ENCODE measurements at regions not wholly inside any gene's neighbourhood (a gene's known extent, or its start where the extent isn't known, plus 50 kb on each side); places are given as distances from the start of the nearest gene placed in this dataset.
"Not testable (repeated sequence)": the region's sequence is repeated elsewhere in the genome, so short reads cannot be mapped to it uniquely, and the experiment has no call there.

DNA sequence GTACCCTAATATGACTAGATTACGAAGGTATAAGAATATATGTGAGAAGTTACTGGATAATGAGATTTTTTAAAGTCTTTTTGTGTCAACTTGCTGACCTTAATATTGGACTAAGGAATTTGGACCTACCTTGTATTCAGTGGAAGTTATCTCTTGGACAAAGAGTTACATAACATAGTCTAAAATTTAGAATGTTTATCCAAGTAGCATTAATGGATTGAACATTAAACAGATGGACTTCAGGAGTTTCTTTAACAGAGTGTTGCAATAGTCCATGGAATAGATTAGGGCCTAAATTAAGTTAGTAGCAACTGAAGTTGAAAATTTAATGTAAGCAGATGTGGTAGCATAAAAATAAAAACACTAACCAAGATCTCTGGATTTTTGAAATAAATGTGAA lies 266.4 kb downstream of the PYDC2 start:
- no peak for DNase-seq (ENCODE audit: low spot score in 2 of 2)
- intact Hi-C loops (cut with DNase I; ENCODE audit: low total_unique reads) = no loop called here
- no peak for TF ChIP-seq POLR2A (IDR thresholded peaks at IDR 0.05)
- TF ChIP-seq, protein P1, sequence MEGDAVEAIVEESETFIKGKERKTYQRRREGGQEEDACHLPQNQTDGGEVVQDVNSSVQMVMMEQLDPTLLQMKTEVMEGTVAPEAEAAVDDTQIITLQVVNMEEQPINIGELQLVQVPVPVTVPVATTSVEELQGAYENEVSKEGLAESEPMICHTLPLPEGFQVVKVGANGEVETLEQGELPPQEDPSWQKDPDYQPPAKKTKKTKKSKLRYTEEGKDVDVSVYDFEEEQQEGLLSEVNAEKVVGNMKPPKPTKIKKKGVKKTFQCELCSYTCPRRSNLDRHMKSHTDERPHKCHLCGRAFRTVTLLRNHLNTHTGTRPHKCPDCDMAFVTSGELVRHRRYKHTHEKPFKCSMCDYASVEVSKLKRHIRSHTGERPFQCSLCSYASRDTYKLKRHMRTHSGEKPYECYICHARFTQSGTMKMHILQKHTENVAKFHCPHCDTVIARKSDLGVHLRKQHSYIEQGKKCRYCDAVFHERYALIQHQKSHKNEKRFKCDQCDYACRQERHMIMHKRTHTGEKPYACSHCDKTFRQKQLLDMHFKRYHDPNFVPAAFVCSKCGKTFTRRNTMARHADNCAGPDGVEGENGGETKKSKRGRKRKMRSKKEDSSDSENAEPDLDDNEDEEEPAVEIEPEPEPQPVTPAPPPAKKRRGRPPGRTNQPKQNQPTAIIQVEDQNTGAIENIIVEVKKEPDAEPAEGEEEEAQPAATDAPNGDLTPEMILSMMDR (IDR thresholded peaks at IDR 0.05) = no peak
- no peak overlapping the region for H3K4me3 ChIP-seq (ENCODE audit: low read depth, poor library complexity, severe bottlenecking)
- WGBS, 2 donors = 87 to 89% methylated on average over 1 of the region's 1 CpG

DNA sequence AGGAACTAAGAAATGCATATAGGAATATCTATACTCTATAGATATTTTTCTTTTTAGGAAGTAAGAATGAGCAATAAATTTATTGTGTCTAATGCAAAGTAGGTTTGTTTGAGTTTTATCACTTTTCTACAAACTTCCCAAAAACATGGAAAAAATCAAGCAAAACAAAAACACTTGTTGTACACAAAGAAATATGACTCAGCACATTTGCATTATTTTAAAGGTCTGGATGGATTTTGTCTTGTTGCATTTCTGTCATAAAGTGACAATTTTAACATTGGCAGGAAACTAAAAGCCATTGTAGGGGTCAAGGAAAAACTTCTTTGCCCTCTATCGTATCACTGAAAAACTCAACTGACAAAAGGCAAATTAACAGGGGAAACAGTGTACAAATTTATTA lies 267.2 kb downstream of the PYDC2 start:
- H3K4me3 ChIP-seq (ENCODE audit: low read depth, poor library complexity, severe bottlenecking) = no peak overlapping the region

DNA sequence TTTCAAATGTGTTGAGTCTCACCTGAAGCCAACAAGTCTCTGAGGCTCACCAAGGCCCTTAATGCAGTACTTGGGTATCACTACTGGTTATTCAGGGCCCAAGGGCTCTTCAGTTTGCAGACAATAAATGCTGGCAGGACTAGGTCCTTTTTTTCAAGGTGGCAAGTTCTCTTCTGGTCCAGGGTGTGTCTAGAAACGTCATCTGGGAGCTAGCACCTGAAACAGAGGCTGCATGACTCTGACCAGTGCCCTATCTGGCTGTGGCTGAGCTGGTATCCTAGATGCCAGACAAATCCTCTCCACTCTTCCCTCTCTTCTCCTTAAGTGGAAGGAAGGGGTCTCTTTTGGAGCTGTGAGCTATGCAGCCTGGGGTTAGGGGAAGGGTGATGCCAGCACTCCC lies 276.8 kb downstream of the PYDC2 start:
- no peak overlapping the region for H3K4me3 ChIP-seq (ENCODE audit: low read depth, poor library complexity, severe bottlenecking)
- TF ChIP-seq, protein P1 (IDR thresholded peaks at IDR 0.05) = no peak
- TF ChIP-seq POLR2A (IDR thresholded peaks at IDR 0.05) = no peak
- no peak for DNase-seq (ENCODE audit: low spot score in 2 of 2)
- WGBS, 2 donors = 39 to 43% methylated on average over 1 of the region's 1 CpG
- intact Hi-C loops (cut with DNase I; ENCODE audit: low total_unique reads) = no loop called here

More for the DNA sequence above, 267.2 kb downstream of the PYDC2 start:
- intact Hi-C loops (cut with DNase I; ENCODE audit: low total_unique reads) = no loop called here
- no peak for DNase-seq (ENCODE audit: low spot score in 2 of 2)
- WGBS, 2 donors = 78 to 84% methylated on average over 1 of the region's 1 CpG
- no peak for TF ChIP-seq POLR2A (IDR thresholded peaks at IDR 0.05)
- TF ChIP-seq, protein P1 (IDR thresholded peaks at IDR 0.05) = no peak

DNA sequence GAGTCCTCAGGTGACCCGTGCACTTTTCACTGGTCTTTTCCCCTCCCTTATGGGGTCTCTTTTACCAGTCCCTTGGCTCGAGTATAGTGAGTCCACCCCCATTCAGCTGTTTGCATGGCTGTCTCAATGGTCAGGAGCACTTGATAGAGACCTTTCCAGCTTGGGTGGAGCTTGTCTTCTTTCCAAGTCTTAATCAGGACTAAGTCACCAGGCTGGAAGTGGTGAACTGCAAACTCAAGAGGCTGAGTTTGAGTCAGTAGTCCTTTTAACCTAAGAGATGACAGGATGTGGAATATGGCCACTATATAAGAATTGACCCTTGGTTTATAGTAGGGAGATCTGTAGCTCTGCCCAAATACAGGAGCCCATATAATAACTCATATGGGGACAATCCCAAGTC lies 279.7 kb downstream of the PYDC2 start:
- TF ChIP-seq POLR2A (IDR thresholded peaks at IDR 0.05) = no peak
- TF ChIP-seq, protein P1 (IDR thresholded peaks at IDR 0.05) = no peak
- no peak for DNase-seq (ENCODE audit: low spot score in 2 of 2)
- intact Hi-C loops (cut with DNase I; ENCODE audit: low total_unique reads) = no loop called here
- no peak overlapping the region for H3K4me3 ChIP-seq (ENCODE audit: low read depth, poor library complexity, severe bottlenecking)
- WGBS, 2 donors = 63 to 67% methylated on average over 2 of the region's 2 CpGs

DNA sequence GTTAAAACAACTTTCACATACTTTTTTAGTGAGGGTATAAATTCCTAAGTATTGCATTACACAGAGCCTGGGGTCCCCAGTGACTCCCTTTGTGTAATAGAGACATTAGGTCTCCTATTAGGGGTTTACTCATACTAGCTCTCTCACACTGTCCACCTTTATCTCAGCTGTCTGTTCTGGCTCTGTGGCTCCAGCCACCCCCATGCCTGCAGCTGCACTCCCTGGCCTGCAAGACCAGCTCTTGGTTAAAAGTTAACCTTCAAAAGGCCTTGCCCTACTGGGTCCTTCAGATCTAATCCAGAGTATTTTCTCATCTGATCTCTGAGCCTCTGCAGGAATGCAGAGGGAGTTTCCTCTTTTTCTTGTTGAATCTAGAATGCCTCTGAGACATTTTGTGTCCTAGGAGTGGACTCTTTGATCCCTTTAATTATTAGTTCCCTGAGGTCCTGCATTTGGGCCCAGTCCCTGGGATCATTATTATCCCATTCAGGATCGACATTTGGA lies 280.9 kb downstream of the PYDC2 start:
- DNase-seq (ENCODE audit: low spot score in 2 of 2); H3K4me3 ChIP-seq (ENCODE audit: low read depth, poor library complexity, severe bottlenecking); intact Hi-C loops (cut with DNase I; ENCODE audit: low total_unique reads): not testable (repeated sequence)
- 75 to 77% methylated on average over 1 of the region's 1 CpG for WGBS, 2 donors

DNA sequence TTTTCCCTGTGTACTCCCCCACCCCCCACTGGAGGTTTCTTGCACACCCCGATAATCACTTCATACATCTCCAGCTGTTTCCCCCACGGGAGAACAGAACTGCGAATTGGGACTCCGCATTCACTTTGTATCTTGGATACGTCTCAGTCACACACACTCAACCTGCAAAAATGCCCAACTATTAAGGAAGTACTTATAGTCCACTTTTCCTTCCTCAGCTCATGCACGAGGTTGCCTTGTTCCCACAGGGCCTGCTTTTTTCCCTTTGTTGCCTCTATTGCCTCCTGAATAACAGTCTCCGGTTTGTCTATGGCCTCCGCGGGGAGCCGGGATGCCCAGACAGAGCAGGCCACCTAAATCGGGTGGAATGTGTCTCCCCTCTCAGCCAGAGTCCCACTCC lies 282.3 kb downstream of the PYDC2 start:
- no peak for DNase-seq (ENCODE audit: low spot score in 2 of 2)
- intact Hi-C loops (cut with DNase I; ENCODE audit: low total_unique reads) = no loop called here
- WGBS, 2 donors = 88 to 93% methylated on average over 11 of the region's 11 CpGs
- TF ChIP-seq, protein P1 (IDR thresholded peaks at IDR 0.05) = no peak
- no peak for TF ChIP-seq POLR2A (IDR thresholded peaks at IDR 0.05)
- H3K4me3 ChIP-seq (ENCODE audit: low read depth, poor library complexity, severe bottlenecking) = no peak overlapping the region

All from lower leg skin (tissue), 4 donors.